SK-N-SH (cell line): ENCODE measurements at regions not wholly inside any gene's neighbourhood (a gene's known extent, or its start where the extent isn't known, plus 50 kb on each side); places are given as distances from the start of the nearest gene placed in this dataset.

Experiments
- JUND ChIP-seq: IDR thresholded peaks from 2 replicates; pipeline ENCODE4 v1.4.0; 2012
- POLR2AphosphoS5 ChIP-seq: IDR thresholded peaks from 2 replicates; pipeline ENCODE4 v1.6.1; 2012; ENCODE audit warnings: low read depth, low read length
- TF ChIP-seq, protein P1 (sequence below): fragments of 200-600 bp; sonication (generic); IDR thresholded peaks from 2 replicates; pipeline ENCODE4 v1.6.1; 2017; ENCODE audit warnings: antibody characterized with exemption, mild to moderate bottlenecking, moderate library complexity

DNA sequence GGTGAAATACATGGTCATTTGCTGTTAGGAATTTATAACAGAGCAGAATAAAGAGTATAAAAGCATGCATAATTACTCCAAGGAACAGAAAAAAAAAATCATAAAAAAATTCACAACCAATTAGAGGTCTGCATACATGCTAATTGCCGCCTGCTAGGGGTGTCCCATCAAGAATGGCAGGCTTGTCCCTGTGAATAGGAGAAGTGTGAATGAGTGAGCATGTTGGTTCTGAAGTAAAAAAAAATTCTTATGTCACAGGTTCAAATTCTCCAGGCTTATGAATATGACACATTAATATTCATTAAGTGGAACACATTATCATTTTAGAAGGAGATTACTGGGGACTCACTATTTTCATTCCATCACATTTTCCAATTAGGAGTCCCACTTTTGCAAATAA, 822.7 kb downstream of the NTRK3 start:
- TF ChIP-seq POLR2AphosphoS5 (no peak), JUND (no peak)
- TF ChIP-seq, protein P1, sequence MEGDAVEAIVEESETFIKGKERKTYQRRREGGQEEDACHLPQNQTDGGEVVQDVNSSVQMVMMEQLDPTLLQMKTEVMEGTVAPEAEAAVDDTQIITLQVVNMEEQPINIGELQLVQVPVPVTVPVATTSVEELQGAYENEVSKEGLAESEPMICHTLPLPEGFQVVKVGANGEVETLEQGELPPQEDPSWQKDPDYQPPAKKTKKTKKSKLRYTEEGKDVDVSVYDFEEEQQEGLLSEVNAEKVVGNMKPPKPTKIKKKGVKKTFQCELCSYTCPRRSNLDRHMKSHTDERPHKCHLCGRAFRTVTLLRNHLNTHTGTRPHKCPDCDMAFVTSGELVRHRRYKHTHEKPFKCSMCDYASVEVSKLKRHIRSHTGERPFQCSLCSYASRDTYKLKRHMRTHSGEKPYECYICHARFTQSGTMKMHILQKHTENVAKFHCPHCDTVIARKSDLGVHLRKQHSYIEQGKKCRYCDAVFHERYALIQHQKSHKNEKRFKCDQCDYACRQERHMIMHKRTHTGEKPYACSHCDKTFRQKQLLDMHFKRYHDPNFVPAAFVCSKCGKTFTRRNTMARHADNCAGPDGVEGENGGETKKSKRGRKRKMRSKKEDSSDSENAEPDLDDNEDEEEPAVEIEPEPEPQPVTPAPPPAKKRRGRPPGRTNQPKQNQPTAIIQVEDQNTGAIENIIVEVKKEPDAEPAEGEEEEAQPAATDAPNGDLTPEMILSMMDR = no peak
